ENCODE measurements at regions not wholly inside any gene's neighbourhood (a gene's known extent, or its start where the extent isn't known, plus 50 kb on each side); places are given as distances from the start of the nearest gene placed in this dataset.
"Not testable (repeated sequence)": the region's sequence is repeated elsewhere in the genome, so short reads cannot be mapped to it uniquely, and the experiment has no call there.

- FAIRE-seq = not testable (repeated sequence)
Observed at GRCh38 chr14:106761886-106762816, 1235.8 kb downstream of the TMEM121 start.

GRCh38 chr14:106764968-106765369 is 1238.6 kb downstream of the TMEM121 start:
- peak; percentile 84 for FAIRE-seq

- no peak for FAIRE-seq
Observed at GRCh38 chr14:106766145-106766544, 1239.8 kb downstream of the TMEM121 start.

GRCh38 chr14:106766551-106767277 is 1240.3 kb downstream of the TMEM121 start:
- FAIRE-seq = not testable (repeated sequence)

- FAIRE-seq = not testable (repeated sequence)
Observed at GRCh38 chr14:106768230-106768629, 1241.8 kb downstream of the TMEM121 start.

GRCh38 chr14:106768972-106769700 is 1242.8 kb downstream of the TMEM121 start:
- FAIRE-seq = not testable (repeated sequence)

- FAIRE-seq = not testable (repeated sequence)
Observed at GRCh38 chr14:106770158-106770672, 1243.8 kb downstream of the TMEM121 start.

GRCh38 chr14:106774889-106775480 is 1248.6 kb downstream of the TMEM121 start:
- not testable (repeated sequence) for FAIRE-seq

- FAIRE-seq = no peak
Observed at GRCh38 chr14:106776395-106776983, 1250.1 kb downstream of the TMEM121 start.

GRCh38 chr14:106778986-106779385 is 1252.6 kb downstream of the TMEM121 start:
- FAIRE-seq = no peak

GRCh38 chr14:106786697-106787096 is 1260.3 kb downstream of the TMEM121 start:
- FAIRE-seq = no peak

- FAIRE-seq = no peak
Observed at GRCh38 chr14:106787626-106788025, 1261.2 kb downstream of the TMEM121 start.

GRCh38 chr14:106788534-106788933 is 1262.2 kb downstream of the TMEM121 start:
- FAIRE-seq = no peak

- no peak for FAIRE-seq
Observed at GRCh38 chr14:106789318-106789717, 1262.9 kb downstream of the TMEM121 start.

GRCh38 chr14:106790189-106791036 is 1264.0 kb downstream of the TMEM121 start:
- FAIRE-seq = peak; percentile 91

- no peak for FAIRE-seq
Observed at GRCh38 chr14:106792543-106792942, 1266.2 kb downstream of the TMEM121 start.

- not testable (repeated sequence) for FAIRE-seq
Observed at GRCh38 chr14:106798166-106798565, 1271.8 kb downstream of the TMEM121 start.

GRCh38 chr14:106802413-106803364 is 1276.3 kb downstream of the TMEM121 start:
- FAIRE-seq = no peak

GRCh38 chr14:106803379-106803778 is 1277.0 kb downstream of the TMEM121 start:
- no peak for FAIRE-seq

- FAIRE-seq = no peak
Observed at GRCh38 chr14:106807493-106807892, 1281.1 kb downstream of the TMEM121 start.
